Kidney tubule cell (primary cell): ENCODE measurements at regions not wholly inside any gene's neighbourhood (a gene's known extent, or its start where the extent isn't known, plus 50 kb on each side); places are given as distances from the start of the nearest gene placed in this dataset.
"Not testable (repeated sequence)": the region's sequence is repeated elsewhere in the genome, so short reads cannot be mapped to it uniquely, and the experiment has no call there.

Source experiments
- DNase-seq: peaks from one replicate; pipeline ENCODE4 v3.0.0-alpha.2; 2018; ENCODE audit warnings: low spot score

DNA sequence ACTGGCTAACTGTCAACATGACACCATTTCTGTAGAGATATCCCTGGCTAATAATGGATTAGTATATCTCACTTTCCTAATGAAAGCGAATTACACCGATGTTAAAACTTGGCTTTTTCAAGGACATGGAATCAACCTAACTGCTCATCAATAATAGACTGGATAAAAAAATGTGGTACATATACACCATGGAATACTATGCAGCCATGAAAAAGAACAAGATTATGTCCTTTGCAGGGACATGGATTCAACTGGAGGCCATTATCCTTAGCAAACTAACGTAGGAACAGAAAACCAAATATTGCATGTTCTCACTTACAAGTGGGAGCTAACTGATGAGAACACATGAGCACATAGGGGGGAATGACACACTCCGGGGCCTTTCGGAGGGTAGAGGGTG is 62.6 kb downstream of the ZIC1 start:
- DNase-seq: no peak

DNA sequence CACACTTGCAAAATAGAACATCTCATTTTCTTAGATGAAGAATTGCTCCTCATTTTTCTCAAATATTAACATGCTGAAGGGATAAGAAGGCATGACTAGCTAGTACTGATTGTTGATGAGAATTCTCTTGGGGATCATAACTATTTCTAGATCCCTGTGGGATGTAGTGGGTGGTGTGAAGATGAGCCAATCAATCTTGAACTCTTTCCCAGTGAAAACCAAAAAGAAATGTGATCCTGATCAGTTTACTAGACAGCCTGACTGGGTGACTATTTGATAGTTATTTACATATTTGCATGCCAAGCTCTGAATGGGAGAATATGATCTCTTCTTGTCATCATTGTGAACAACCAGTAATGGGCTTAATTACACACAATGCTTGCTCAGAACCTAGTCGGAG is 63.7 kb downstream of the ZIC1 start:
- DNase-seq: no peak

DNA sequence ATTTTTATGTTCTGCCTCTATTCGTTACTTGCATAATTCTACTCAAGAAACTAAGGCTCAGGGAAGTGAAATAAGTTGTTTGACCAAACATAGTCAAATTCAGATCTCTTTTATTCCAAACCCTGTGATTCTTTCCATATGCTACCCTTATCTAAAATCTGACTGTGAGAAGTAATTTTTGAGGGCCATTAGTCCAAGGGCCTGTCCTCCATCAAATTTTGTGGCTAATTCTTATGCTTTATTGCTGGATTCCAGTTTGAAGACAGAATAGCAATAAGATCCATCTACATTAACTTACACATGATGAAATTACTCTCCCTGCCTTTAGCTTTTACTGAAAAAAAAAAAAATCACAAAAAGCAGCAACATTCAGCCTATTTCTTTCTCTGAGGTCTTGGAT is 74.0 kb downstream of the ZIC1 start:
- no peak for DNase-seq

DNA sequence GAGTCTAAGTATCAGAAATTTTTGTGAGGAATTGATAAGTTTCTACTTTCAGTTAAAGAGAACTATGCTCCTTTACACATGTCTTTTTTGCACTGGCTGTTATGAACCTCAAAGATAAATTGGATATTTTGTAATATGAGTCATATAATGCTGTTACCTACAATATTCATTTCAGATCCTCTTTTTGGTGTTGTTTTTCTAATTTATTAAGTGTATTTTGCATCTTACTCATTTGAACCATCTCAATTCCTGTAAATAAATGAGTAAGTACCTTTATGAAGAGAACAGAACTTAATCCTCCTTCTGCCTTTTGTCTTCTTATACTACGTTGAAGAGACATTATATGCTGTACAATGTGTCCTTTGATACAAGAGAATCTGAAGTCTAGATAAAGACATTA is 74.4 kb downstream of the ZIC1 start:
- no peak for DNase-seq

DNA sequence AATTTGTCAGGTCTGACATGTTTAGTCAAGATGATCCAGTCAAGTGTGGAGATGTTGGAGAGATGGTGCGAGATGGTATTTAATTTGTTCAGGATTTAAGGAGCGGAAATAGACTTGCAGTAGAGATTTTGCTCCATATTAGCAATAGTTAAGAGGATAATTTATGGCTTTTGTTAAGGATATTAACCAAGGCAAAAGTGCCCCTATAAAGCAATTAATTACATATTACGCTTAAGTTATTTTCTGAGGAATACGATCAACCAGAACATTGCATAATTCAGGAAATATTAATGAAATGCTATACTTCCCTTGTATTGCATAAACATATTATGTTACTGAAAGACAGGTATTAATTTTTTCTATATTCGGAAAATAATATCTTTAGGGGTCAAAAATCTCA is 83.9 kb downstream of the ZIC1 start:
- no peak for DNase-seq

DNA sequence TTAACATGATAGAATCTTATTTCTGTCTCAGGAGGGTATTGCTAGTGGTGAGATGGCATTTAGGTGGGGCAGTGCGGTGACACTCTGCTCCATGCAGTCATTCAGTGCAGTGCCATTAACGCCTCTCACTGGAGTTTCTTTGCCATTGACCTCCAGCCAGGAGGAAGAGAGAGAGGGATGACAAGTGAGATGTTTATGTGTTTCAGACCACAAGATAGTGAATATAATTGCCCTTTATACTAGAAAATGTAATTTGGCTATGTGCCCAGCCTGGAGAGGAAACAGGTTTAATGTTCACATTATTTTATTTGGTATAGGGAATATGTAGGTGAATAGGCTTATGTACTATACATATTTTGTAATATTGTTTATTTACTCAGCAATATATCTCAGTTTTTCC is 84.5 kb downstream of the ZIC1 start:
- DNase-seq: no peak

DNA sequence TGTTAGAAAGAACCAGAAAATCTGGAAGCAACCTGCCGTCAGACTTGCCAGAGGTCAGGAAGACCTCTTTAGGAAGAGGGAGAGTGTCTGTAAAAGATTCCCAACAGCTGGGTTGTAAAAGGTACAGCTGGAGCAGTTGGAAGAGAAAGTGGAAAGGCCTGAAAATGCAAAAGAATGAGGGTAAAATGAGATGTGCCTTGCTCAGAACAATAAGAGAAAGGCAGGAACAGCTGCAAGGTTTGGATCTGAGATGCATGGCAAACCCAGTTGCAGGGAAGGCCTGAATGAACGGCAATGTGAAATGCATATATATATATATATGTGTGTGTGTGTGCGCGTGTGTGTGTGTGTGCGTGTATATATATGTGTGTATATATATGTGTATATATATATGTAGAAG is 88.1 kb downstream of the ZIC1 start:
- DNase-seq: no peak

DNA sequence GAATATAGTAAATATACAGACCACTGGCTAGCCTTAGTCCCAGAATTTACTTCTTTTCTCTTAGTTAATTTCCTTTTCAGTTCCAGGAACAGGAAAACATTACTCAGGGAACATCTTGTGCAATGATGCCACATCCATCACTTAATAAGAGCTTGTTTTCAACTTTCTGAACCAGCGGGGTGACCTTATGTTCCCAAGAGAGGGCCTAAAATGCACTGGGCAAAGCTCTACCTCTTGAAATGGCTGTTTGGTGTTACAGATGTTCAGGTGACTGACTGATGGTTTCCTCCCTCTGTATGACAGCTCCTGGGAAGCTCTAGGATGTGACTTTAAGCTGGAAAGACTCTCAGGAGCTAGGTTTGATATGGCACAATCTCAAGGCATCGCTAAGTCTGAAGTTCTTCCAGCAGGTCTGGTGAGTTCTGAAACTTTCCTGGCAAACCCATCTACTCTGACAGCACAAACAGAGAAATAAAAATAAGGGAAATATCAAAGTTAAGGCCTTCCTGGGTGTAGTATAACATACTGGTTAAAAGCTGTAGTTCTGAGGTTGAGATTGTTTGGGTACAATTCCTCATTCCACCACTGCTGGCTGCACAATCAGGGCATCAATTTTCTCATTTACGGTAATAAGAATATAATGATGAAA is 98.6 kb downstream of the ZIC1 start:
- no peak for DNase-seq

DNA sequence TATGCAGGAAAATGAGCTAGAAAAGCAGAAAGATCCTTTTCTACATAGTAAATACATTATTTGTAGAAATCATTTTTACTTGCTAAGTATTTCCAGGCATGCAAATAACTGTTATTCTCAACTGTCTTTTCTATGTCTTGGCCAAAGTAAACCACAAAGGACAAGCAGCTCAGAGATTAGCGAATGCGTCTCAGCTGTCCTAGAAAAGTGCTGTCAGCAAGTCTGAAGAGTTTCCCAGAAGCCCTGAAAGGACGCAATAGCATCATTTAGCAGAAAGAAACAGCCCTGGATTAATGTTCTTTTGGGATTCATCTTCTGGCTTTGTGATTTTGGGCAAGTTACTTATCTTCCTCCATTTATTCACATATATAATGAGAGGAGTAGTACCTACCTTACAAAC is 100.3 kb downstream of the ZIC1 start:
- no peak for DNase-seq

DNA sequence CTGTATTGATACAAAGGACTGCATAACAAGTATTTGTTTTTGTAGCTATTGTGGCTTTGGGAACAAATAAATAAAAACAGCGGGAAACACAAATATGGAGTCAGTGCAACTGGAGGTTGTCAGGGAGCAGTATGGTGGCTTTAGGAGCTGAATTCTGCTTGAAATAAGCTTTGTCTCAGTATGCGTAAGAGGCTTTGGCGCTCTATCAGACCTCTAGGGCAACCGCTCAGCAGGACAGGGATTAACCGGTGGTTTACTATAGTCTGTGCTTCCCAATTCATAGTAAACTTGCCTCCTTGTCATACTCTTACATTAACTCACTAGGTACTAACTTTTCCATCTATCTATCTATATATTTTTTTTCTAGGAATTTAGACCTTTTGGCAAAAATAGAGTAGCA is 104.6 kb downstream of the ZIC1 start:
- DNase-seq: no peak

DNA sequence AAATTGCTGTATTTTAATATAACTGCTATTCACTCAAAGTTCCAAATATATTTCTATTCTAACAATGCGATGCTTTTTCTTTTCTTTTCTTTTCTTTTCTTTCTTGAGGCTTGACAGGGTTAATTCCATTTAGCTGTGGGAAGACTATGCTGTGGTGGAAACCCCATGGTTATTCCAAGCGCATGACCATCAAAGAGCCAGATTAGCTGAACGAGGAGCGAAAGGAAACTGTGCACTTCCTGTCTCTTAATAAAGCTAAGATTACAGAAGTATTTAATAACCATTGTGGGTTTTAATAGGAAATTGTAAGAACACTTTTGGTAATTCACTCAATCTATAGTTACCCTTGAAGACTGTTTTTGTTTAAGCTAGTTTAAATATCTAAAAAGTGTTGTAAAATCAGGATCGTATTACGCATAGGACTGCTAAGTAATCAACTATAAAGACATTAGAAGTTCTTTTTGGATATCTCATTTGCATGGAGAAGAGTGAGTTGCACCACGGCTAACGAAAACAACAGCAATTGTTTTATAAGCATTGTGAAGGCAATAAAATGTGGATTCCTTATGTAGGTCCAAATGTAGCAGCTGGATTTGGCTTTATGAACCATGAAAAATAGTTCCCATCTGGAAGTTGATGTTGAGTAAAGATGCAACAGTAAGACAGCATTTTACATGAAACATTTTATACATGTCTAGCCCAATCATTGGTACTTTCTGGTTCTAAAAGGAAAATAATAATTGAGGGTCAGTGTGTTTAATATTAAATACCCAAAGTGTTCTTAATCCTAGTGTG is 105.4 kb downstream of the ZIC1 start:
- no peak for DNase-seq

DNA sequence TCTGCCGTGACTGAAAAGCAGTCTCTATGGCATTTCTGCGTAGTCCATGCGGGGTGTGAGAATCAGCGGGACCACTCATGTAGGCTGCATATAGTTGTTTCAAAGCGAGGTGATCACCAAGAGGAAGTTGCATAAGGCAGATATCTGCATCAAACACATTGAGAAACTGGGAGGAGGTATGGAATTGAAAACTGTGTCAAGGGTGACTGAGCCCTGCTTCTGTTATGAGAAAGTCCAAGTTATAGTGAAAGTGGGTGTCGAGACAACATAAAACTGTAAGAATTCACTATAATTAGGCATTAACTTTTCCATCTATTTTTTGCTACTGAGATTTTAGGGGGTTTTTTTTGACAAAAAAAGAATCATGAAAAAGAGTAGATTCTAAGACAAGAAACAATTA is 109.3 kb downstream of the ZIC1 start:
- no peak for DNase-seq

DNA sequence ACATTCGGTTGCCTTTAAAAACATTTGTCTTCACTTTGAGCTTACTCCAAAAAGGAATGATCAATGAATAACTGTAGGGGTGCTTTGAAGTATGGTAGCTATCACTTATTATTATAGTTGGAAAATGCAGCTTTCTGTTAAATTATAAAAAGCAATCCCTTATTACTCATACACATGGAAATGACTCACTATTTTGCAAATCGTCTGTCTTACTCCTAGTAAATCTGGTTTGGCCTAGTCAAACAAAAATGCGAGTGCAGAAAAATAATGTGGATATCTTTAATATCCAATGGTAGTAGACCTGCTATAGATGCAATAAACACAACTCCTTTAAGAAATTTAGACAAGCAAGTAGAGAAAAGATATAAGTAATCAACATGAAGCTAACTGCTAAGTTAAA is 112.5 kb downstream of the ZIC1 start:
- no peak for DNase-seq

DNA sequence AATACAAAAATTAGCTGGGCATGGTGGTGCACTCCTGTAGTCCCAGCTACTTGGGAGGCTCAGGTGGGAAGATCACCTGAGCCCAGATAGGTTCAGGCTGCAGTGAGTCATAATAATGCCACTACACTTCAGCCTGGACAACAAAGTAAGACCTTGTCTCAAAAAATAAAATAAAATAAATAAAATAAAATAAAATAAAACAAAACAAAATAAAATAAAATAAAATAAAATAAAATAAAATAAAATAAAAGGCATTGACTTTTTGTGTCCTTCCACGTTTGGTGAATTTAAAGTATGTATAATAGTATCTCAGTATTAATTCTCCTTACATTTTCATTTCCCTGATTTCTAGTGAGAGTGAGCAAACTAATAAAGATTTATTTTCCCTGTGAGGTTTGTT is 113.6 kb downstream of the ZIC1 start:
- DNase-seq: not testable (repeated sequence)

DNA sequence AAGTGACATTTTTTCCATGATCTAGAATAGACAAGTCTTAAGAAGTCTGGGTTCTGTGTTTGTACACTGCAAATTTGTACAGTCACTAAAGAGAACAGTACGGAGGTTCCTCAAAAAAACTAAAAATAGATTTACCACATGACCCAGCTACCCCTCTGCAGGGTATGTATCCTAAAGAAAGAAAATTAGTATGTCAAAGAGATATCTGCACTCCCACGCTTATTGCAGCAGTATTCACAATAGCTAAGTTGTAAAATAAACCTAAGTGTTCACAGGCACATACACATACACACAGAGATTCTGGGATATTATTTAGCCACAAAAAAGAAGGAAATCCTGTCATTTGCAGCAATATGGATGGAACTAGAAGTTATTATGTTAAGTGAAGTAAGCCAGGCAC is 120.4 kb downstream of the ZIC1 start:
- DNase-seq: no peak

DNA sequence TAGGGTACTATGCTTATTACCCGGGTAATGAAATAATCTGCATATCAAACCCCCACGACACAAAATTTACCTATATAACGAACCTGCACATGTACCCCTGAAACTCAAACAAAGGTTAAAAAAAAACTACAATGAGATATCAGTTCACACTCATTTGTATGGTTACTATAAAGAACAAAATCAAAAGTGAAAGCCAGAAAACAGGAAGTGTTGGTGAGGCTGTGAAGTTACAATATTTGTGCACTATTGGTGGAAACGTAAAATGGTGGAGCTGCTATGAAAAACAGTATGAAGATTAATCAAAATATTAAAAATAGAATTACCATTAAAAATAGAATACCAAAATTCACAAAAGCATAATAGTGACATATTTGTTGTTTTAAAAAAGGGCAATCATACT is 128.9 kb downstream of the ZIC1 start:
- DNase-seq: no peak

DNA sequence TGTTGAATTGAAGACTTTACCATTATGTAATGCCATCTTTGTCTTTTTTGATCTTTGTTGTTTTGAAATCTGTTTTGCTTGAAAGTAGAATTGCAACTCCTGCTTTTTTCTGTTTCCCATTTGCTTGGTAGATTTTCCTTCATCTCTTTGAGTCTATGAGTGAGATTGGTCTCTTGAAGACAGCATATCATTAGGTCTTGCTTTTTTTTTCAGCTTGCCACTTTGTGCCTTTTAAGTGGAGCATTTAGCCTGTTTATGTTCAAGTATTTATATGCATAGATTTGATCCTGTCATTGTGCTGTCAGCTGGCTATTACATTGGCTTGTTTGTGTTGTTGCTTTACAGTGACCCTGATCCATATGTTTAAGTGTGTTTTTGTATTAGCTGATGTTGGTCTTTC is 131.8 kb downstream of the ZIC1 start:
- no peak for DNase-seq

DNA sequence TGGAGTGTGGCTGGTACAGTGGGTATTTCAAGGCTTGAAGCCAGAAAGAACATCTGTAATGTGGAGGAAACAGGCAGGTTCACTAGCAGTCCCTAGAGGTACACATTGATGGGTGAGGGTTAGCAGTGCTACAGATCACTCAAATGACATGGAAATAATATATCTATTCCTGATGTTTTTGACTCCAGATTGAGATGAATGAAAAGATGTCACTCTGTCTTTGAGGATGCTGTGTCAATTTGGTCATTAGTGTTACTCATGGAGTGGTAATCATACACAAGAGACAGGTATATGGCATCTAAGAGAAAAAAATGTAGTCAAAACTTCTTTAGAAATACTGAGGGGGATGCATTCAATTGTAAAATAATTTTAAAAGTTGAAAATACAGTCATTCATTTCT is 135.1 kb downstream of the ZIC1 start:
- DNase-seq: no peak

DNA sequence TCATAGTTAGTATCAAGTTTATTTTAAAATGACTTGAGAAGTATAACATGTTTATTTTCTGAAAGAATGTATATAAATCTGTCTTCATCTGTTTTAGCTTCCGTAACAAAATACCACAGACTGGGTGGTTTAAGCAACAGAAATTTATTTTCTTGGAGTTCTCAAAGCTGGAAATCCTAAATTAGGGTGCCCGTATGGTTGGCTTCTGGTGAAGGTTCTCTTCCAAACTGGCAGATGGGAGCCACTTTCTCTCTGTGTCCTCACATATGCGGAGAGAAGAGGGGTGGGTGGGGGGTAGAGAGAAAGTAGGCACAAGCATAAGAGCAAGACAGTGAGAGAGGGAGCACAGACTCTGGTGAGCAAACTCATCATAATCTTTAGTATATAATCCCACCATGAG is 142.3 kb downstream of the ZIC1 start:
- no peak for DNase-seq

DNA sequence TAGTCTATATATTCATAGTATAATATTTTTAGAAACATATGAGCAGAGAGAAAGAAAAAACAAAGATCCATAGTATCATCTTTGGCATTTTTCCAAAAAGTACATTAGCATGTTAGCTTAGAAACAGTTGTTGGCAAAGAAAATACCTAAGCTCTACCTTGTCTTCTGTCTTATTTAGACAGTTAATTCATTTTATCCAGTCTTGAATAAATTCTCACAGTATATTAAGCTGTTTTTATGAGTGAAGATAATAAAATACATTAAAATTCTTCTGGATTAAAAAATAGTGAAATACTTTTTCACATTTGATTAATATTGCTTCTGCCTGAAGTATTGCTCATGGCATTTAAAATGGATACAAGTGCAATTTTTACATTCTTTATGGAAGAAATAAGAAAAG is 145.2 kb downstream of the ZIC1 start:
- DNase-seq: no peak

DNA sequence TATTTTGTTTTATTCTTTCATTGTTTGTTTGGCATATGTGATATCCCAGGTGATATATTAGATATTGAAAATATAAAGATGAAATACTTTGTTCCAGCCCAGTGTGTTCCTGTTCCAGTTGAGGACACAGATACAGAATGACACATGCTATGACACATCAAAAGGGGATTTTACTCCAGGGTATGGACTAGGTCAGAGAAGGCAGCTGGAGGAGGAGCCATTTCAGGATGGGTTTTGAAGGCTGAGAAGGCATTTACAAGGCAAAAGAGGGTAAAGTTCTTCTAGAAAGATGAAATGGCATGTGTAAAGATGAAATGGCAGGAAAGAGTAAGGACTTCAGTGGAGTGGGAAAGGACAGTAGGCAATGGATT is 163.8 kb downstream of the ZIC1 start:
- DNase-seq: peak; percentile 75

DNA sequence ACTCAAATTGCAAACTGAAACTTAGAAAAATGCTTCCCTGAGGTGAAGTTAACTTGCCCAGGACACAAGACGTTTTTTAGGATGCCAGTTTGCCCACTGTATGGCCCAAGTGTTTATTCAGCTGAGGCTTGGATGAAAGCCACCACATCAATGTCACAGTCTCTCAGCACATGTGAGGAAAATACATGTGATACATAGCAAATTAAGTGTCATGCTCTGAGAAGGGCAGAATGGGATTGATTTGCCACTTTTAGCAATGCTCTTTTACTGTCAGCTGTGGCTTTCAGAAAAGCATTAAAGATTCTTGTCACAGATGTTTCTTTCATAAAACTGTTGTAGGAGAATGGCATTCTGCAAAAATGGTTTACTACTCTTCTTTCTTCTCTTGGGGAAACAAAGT is 165.5 kb downstream of the ZIC1 start:
- no peak for DNase-seq

DNA sequence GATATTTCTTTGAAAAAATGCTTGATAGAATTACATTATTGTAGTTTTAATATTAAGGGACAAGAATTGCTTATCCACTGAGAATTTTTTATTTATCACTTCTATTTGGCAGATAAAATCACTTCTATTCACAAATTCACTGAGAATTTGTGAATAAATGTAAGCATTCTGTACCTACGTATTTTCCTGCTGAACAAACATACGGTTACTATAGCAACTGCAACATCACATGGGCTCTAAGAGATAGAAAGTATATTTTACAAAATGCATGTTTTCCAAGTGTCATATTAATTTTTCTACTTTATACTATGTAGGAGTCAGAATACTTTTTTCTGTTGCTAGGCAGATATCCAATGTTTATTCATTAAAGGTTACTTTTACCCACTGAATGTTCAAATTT is 166.2 kb downstream of the ZIC1 start:
- no peak for DNase-seq

DNA sequence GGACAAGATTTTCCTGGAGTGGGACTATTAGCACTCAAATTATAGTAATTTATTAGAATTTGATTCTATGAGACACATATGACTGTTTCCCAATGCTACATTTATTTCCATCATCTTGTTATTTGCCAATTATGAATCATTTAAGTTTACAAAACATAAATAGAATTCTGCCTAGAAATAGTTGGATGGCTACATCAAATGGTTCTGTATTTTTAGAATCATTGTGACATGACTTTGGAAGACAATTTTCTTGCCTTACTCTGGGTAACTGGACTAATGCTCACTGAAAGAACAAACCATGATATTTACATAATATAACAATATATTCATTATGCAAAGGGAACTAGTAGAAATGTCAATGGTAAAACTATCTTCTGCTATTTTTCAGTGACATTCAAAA is 173.5 kb downstream of the ZIC1 start:
- no peak for DNase-seq
